Raji (cell line): ENCODE measurements at regions not wholly inside any gene's neighbourhood (a gene's known extent, or its start where the extent isn't known, plus 50 kb on each side); places are given as distances from the start of the nearest gene placed in this dataset.

Experiments
- POLR2A ChIP-seq: IDR thresholded peaks from 2 replicates; pipeline ENCODE4 v1.6.1; 2011; ENCODE audit warnings: low read depth, low read length, control low read depth; ENCODE audit not compliant: insufficient read depth

DNA sequence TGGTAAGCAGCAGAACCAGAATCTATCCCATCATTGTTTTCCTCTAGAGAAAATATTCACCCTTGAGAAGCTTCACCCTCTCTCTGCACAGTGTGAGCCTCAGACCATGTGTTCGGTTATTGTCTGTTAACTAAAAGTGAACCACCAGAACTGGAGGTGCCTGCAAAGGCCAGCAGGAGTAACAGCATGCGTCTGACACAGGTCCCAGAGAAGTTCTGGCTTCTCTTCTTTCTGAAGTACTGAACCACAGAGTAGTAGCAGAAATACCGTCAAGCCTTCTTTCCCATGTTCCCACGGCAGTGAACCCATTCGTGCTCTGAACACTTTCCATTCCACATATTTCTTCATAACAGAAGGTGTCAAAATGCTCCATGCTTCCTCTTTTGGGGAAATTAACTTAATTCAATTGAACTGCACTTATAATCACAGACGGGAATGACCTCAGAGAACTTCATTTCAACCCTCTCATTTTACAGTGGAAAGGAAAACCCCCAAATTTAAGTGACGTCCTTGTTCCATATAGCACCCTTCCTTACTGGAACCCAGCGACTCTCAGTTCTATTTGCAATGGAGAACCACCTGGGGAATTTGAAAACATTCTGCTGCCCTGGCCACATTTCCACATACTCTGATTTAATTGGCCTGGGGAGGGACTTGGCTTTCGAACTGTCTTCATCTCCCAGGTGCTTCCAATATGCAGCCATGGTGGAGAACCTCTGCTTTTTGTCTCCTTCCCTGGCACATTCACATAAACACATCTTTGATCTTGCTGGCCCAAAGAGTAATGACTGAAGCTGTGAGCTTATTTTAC is 519.1 kb downstream of the RNF144A start:
- no peak for TF ChIP-seq POLR2A

DNA sequence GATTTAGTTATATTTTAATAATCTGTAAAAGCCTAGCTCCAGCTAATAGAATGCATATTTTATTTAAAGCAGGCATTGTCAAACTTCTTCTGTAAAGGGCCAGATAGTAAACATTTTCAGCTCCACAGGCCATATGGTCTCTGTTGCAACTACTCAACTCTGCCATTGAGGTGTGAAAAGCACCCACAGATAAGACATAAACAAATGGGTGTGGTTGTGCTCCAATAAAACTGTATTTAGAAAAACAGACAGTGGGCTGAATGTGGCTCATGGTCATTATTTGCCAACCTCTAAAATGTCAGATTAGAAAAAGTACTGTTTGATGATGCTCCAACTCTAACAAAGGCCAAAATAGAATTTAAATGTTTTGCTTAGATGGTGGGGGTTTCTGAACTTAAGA is 519.9 kb downstream of the RNF144A start:
- TF ChIP-seq POLR2A = no peak

DNA sequence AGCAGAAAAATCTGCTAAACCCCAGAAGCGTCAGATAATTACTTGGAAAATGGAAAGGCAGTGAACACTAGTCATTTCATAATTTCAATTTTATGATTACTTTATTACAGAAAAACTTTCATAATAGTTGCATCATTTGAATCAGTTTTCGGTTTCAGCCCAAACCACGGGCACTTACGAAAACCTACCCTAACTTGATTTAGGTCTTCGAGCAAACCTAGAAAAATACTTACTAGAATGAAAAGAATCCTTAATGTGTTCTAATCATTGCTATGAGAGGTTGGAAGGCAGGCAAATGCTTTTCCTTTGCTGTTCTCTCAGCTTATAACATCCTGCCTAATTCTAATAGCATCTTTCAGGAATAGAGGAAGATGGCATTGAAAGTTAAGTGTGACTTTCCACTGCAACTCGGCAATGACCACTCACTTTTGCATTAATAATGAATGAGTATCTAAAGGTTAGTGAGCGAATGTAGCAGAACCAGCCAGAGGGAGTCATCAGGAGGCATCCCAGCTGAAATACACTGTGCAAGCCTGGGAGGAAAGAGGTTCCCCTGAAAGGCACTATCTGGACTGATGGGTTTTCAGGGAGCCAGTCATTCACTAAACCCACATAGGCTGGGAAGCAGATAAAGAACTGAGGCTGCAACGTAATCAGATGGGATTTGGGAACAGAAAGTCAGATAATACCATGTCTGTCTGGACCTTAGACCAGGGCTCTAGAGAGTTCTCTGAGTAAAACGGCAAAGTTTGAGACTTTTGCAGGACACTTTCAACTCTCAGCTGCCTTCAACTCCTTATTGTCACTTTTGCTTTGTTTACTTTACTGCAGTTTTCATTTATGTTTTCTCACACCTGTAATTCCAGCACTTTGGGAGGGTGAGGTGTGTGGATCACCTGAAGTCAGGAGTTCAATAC is 520.8 kb downstream of the RNF144A start:
- TF ChIP-seq POLR2A = no peak

DNA sequence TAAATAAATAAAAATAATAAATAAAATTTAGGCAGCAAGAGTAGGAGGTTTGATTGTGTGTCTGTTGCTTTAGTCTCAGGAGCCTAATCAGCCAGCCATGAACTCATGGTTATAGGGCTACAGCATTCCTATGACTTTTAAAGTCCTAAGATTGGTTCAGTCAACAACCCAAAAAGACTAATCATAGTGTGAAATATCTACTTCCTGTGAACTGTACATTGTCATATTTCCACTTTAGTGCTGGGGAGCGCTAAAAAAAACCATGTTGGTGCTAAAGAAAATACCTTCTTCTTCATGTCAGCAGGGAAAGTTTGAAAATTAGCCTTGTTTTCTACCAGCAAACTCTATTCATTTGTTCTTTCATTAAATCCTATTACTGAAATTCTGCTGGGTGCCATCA is 521.6 kb downstream of the RNF144A start:
- TF ChIP-seq POLR2A = no peak

DNA sequence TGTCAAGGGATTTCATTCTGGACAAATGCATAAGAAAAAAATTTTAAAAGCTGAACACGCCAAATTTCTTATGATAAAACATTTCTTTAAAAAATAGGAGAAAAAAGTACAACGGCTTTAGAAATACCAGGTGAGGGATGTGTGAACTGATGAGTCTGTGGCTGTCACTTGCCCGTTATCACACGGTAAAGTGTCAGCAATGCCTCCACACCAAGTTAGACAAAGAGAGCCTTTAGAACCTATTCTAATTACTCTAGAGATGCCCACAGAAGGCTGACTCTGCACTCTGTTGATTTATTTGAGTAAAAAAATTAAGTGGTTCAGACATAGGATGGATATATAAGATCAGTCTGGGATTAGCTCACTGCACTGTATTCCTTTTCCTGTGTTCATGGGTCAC is 523.8 kb downstream of the RNF144A start:
- no peak for TF ChIP-seq POLR2A

DNA sequence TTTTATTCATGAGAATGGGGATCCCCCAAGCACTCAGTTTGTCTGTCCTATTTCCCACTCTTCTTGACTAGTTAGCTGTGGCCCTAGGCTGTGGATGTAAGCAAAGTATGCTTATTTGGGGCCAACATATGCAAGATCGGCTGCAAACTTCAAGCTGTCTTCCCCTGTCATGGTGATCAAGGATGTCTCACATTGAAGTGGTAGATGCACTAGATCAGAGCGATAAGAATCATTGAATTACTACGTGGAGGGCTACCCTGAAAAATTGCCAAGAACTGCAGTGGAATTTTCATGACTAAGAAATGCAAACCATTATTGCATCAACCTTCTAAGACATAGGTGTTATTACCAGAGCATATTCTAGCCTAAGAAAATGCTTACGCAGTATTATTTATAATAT is 527.4 kb downstream of the RNF144A start:
- no peak for TF ChIP-seq POLR2A

DNA sequence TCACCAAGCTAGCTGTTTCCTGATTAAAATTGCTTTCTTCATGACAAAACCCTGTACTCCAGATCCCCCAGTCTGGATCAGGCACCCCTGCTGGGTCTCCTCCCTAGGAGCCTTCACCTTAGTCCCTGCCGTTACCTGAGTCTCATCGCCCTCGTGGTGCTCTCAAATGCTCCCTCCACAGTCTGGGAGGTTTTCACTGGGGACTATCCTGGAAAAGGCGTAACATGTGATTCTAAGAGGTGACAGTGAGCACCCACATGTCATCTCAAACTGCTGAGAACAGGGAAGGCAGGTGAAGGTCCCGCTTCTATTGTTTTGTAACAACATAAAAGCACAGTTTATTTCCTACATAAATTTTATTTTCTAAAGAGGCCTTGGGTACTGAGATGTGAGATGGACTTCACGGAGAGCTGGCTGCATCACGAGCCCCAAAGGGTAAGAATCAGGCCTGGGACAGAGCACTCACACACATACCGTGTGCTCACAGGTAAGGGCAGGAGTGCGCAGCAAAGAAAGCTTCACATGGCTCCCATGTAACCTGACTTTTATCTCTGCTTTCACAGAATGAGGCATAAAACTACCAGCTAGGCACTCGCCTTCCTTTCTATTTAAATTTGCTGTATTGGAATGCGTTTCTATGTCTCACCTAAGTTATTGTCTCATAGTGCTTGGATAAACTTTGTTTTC is 531.5 kb downstream of the RNF144A start:
- no peak for TF ChIP-seq POLR2A

DNA sequence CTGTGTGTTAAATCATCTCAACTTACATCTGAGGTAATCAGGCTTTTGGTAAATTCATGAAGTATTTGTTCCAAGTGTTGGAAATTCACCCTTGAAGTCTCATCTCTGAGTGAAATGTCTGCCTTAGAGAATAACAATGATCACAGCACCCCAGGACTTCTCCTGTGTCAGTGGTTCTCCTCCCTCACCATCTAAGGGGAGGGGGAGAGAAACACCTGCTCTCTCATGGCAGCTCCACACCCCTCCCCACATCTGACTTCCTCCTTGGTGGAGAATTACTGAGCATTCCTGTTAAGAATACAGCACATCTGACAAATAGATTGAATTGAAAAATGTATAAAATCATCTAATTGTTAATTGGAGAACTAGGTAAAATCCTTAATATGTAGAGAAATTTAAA is 532.1 kb downstream of the RNF144A start:
- TF ChIP-seq POLR2A = no peak

DNA sequence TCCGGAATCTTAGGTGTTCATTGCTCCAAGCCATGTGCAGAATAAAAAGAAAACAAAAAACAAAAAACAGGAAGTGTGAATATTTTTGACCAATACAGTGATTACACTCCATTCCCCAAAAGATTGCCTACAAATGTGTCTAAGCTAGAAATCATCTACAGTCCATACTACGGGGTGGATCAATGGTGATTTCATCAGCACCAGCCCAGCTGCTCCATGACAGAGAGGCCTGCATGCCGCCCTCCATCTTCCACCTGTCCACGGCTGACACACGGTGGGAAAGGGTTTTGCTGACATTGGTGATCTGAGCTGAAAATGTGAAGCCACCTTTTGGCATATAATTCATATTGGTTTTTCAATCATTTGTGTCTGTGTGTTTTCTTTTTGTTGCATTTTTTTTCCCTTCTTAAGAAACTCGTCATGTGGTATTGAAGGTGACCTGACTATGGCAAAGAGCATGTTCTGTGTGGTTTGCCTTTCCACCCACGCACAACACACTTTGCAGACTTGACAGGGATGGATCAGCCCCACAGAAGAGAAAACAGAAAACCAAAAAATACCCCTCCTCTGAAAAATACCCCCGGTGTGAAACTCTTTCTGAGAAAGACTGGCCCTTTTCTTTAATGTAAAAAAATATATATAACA is 533.1 kb downstream of the RNF144A start:
- no peak for TF ChIP-seq POLR2A

DNA sequence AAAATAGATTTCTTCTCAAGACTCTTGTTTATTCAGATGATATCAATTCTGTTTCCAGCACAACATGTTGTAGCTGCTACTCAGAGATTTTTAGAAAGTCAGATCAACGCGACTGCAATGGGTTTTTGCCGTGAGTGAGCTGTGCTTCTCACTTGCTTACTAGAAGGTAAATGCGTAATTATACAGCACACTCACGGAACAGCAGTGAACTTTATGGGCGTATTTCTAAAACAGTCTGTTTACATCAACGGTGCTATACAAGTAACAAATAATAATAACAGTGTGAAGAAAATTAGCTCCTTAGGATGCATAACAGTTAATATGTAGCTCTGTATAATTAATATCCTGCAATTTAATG is 533.6 kb downstream of the RNF144A start:
- TF ChIP-seq POLR2A = no peak

DNA sequence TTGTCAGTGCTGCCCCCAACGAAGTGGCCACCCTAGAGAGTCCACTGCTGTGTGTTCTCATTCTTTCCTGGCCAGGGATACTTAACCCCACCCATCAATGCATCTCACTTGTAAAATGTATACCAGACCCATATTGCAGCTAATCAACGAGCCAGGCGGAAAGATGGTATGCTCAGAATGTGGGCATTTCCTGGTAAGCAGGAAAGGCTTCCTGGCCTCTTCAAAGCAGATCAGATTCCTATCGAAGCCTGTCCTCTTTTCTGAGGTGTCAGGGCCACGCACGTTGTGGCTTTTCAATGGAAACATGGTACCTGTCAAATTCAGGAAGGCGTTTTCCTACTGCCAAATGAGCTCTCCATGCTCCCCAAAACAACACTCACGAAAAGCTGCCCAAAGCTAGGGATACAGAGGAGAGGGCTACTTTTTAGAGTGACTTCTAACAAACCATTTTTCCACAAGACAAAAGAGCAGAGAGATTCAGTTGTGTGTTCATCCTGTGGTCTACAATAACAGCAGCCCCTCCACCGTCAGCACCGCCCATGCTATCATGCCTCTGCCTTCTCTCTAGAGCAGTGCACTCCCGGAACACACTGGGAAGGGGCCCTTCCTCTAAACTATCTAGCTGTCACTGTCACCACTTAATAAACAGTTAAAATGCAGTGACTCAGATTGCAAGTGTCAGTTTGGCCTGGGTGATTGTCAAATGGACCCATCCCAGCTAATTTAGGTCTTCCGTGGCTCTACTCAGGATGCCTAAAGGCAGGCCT is 535.1 kb downstream of the RNF144A start:
- no peak for TF ChIP-seq POLR2A

DNA sequence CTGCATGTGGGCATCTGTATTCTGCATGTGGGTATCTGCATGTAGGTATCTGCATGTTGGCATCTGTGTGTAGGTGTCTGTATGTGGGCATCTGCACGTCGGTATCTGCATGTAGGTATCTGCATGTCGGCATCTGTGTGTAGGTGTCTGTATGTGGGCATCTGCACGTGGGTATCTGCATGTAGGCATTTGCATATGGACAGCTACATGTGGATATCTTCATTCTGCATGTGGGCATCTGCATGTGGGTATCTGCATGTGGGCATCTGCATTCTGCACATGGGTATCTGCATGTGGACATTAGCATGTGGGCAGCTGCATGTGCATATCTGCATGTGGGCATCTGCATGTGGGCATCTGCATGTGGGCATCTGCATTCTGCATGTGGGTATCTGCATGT is 537.4 kb downstream of the RNF144A start:
- no peak for TF ChIP-seq POLR2A

DNA sequence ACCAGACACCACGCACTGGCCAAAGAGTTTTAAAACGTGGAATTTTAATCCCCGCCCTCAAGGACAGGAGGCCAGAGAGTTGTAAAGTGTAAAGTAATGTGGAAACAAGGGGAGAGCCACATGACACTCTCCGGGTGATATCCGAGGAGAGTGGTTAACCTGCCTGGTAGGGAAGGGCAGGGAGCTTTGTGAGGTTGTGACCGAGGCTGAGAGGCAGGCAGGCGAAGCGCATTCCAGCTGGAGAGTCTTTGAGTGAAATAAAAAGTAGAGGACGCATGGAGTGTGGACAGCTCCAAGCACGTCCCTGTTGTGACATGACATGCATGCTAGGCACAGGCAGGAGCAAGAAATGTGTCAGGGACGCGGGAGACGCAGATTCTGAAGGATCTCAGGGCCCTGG is 539.5 kb downstream of the RNF144A start:
- no peak for TF ChIP-seq POLR2A

DNA sequence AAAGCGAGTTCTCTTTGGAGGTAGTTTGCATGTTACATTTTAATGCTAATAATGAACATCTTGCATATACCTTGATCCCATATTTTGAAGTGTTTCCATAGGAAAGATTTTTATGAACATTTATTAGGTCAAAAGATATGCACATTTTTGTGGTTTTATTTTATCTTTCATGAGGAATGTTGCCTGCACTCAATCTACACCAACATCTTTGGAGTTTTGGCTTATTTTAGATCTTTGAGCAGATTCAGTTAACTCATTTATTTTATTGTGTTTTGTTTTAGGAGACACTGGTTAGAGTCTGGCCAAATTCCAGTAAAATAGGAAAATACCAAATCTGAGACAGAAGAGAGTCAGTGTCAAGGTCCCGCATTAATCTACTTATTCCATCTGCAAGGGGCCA is 540.9 kb downstream of the RNF144A start:
- no peak for TF ChIP-seq POLR2A
